Colonic mucosa (tissue), 4 donors: ENCODE measurements at regions not wholly inside any gene's neighbourhood (a gene's known extent, or its start where the extent isn't known, plus 50 kb on each side); places are given as distances from the start of the nearest gene placed in this dataset.

Source experiments
- DNase-seq: peaks from one replicate; pipeline ENCODE4 v3.0.0-alpha.2; 2020
- H3K27ac ChIP-seq: fragments of 200-600 bp; one replicate; pipeline ENCODE4 v1.8.0; 2021
- H3K27me3 ChIP-seq: fragments of 200-600 bp; one replicate; pipeline ENCODE4 v1.8.0; 2021
- H3K36me3 ChIP-seq: fragments of 200-600 bp; one replicate; pipeline ENCODE4 v1.8.0; 2021
- H3K4me1 ChIP-seq: fragments of 200-600 bp; one replicate; pipeline ENCODE4 v1.8.0; 2021; ENCODE audit warnings: mild to moderate bottlenecking
- H3K4me3 ChIP-seq: fragments of 200-600 bp; one replicate; pipeline ENCODE4 v1.8.0; 2021
- H3K9ac ChIP-seq, 2 donors: one replicate each; pipeline ENCODE4 v1.7.0; 2013; ENCODE audit warnings: control low read depth in 2 of 2, low read depth in 2 of 2, low read length in 2 of 2
- H3K9me3 ChIP-seq: fragments of 200-600 bp; one replicate; pipeline ENCODE4 v1.8.0; 2021
- CTCF ChIP-seq: fragments of 200-600 bp; IDR thresholded peaks from one replicate; pipeline ENCODE4 v1.8.0; 2022; ENCODE audit warnings: antibody characterized with exemption, mild to moderate bottlenecking
- intact Hi-C: fragments of 100-400 bp; cut with DNase I; formaldehyde crosslinking; loops from one replicate; pipeline ENCODE4 v1.14.1; 2022
- donor health status: healthy.
- donor health status: DM: no; HTN: no; CAD: no.
- donor health status: DM: no; HTN: no; CAD: no.

- Histone ChIP-seq H3K27me3 (no peaks in the 10 kb centered on the region), H3K27ac (no peak overlapping the region), H3K4me1 (no peaks in the 10 kb centered on the region), H3K36me3 (no peaks in the 10 kb centered on the region), H3K9me3 (no peaks in the 10 kb centered on the region), H3K4me3 (no peak overlapping the region), H3K9ac (no peak overlapping the region)
- no peak for DNase-seq
- intact Hi-C loops = no loop called here
- TF ChIP-seq CTCF = no peak
Measured at GRCh38 chr2:34402376-34402775, 803.3 kb upstream of the FAM98A start.

GRCh38 chr2:34401186-34401585 is 802.1 kb upstream of the FAM98A start:
- H3K4me1 ChIP-seq = no peaks in the 10 kb centered on the region
- H3K4me3 ChIP-seq = no peak overlapping the region
- no peak for DNase-seq
- no peaks in the 10 kb centered on the region for H3K9me3 ChIP-seq
- no peak overlapping the region for H3K9ac ChIP-seq
- no peak for TF ChIP-seq CTCF
- intact Hi-C loops = no loop called here
- no peaks in the 10 kb centered on the region for H3K27me3 ChIP-seq
- H3K27ac ChIP-seq = no peak overlapping the region
- no peaks in the 10 kb centered on the region for H3K36me3 ChIP-seq

GRCh38 chr2:34388446-34388845 is 789.3 kb upstream of the FAM98A start:
- Histone ChIP-seq H3K27me3 (no peaks in the 10 kb centered on the region), H3K4me1 (no peaks in the 10 kb centered on the region), H3K4me3 (no peak overlapping the region), H3K36me3 (no peaks in the 10 kb centered on the region), H3K27ac (no peak overlapping the region), H3K9me3 (no peaks in the 10 kb centered on the region), H3K9ac (no peak overlapping the region)
- TF ChIP-seq CTCF = no peak
- DNase-seq = no peak
- intact Hi-C loops = no loop called here

GRCh38 chr2:34387536-34387935 is 788.4 kb upstream of the FAM98A start:
- H3K9me3 ChIP-seq = no peaks in the 10 kb centered on the region
- no peak overlapping the region for H3K9ac ChIP-seq
- no peak overlapping the region for H3K4me3 ChIP-seq
- H3K36me3 ChIP-seq = no peaks in the 10 kb centered on the region
- H3K27ac ChIP-seq = no peak overlapping the region
- intact Hi-C loops = no loop called here
- no peak for DNase-seq
- TF ChIP-seq CTCF = no peak
- H3K4me1 ChIP-seq = no peaks in the 10 kb centered on the region
- H3K27me3 ChIP-seq = no peaks in the 10 kb centered on the region

- H3K4me3 ChIP-seq = no peak overlapping the region
- H3K27ac ChIP-seq = no peak overlapping the region
- H3K27me3 ChIP-seq = no peaks in the 10 kb centered on the region
- TF ChIP-seq CTCF = no peak
- H3K4me1 ChIP-seq = no peaks in the 10 kb centered on the region
- no peaks in the 10 kb centered on the region for H3K9me3 ChIP-seq
- no peaks in the 10 kb centered on the region for H3K36me3 ChIP-seq
- DNase-seq = no peak
- no peak overlapping the region for H3K9ac ChIP-seq
- intact Hi-C loops = no loop called here
Measured at GRCh38 chr2:34379586-34379985, 780.5 kb upstream of the FAM98A start.
